Neural cell (in vitro differentiated cells): ENCODE measurements at regions not wholly inside any gene's neighbourhood (a gene's known extent, or its start where the extent isn't known, plus 50 kb on each side); places are given as distances from the start of the nearest gene placed in this dataset.

Source experiments
- H2AFZ ChIP-seq: fragments of 200-600, 300-800 bp; sonication (generic), shearing (Covaris generic); 2 replicates; pipeline ENCODE4 v1.6.0; 2014; ENCODE audit warnings: low read depth, mild to moderate bottlenecking, antibody characterized with exemption, low read length, moderate library complexity
- H3F3A ChIP-seq: fragments of 200-600 bp; shearing (Covaris generic); 2 replicates; pipeline ENCODE4 v1.6.1; 2016; ENCODE audit warnings: mild to moderate bottlenecking, moderate library complexity, mixed read lengths, antibody characterized with exemption, low read length; ENCODE audit not compliant: insufficient read depth, poor library complexity, severe bottlenecking
- H3K27ac ChIP-seq: fragments of 200-600, 300-800 bp; sonication (generic), shearing (Covaris generic); 2 replicates; pipeline ENCODE4 v1.5.1; 2014; ENCODE audit warnings: mild to moderate bottlenecking, low read length, moderate library complexity
- H3K27me3 ChIP-seq: fragments of 300-800, 200-600 bp; sonication (generic), shearing (Covaris generic); 2 replicates; pipeline ENCODE4 v1.6.0; 2014; ENCODE audit warnings: mild to moderate bottlenecking, low read depth, low read length, moderate library complexity; ENCODE audit not compliant: insufficient read depth
- H3K36me3 ChIP-seq: fragments of 300-800, 200-600 bp; sonication (generic), shearing (Covaris generic); 2 replicates; pipeline ENCODE4 v1.5.1; 2014; ENCODE audit warnings: mild to moderate bottlenecking, antibody characterized with exemption, low read length, moderate library complexity; ENCODE audit not compliant: insufficient read depth
- H3K4me2 ChIP-seq: fragments of 300-800, 200-600 bp; sonication (generic), shearing (Covaris generic); 2 replicates; pipeline ENCODE4 v1.6.0; 2014; ENCODE audit warnings: mild to moderate bottlenecking, low read length
- H3K4me3 ChIP-seq: fragments of 300-800, 200-600 bp; sonication (generic), shearing (Covaris generic); 2 replicates; pipeline ENCODE4 v1.5.1; 2014; ENCODE audit warnings: mild to moderate bottlenecking, low read length, moderate library complexity
- H3K79me2 ChIP-seq: fragments of 200-600 bp; shearing (Covaris generic); replicated peaks from 2 replicates; pipeline ENCODE4 v1.6.0; 2014; ENCODE audit warnings: mild to moderate bottlenecking, low read length, moderate library complexity; ENCODE audit not compliant: insufficient read depth
- H3K9ac ChIP-seq: fragments of 300-800, 200-600 bp; sonication (generic), shearing (Covaris generic); 2 replicates; pipeline ENCODE4 v1.6.1; 2016; ENCODE audit warnings: mild to moderate bottlenecking, low read length, mixed read lengths
- H3K9me2 ChIP-seq: fragments of 200-600 bp; shearing (Covaris generic); 2 replicates; pipeline ENCODE4 v1.6.1; 2016; ENCODE audit warnings: mild to moderate bottlenecking, low read length, mixed read lengths; ENCODE audit not compliant: insufficient read depth
- H3K9me3 ChIP-seq: fragments of 200-600, 300-800 bp; sonication (generic), shearing (Covaris generic); 2 replicates; pipeline ENCODE4 v1.6.1; 2016; ENCODE audit warnings: mild to moderate bottlenecking, mixed run types, low read length, moderate library complexity, mixed read lengths
- H4K20me1 ChIP-seq: fragments of 200-600 bp; shearing (Covaris generic); 2 replicates; pipeline ENCODE4 v1.6.1; 2016; ENCODE audit warnings: mild to moderate bottlenecking, mixed run types; ENCODE audit not compliant: insufficient read depth
- CTCF ChIP-seq: fragments of 450-650 bp; IDR thresholded peaks from 2 replicates; pipeline ENCODE4 v1.5.1; 2014; ENCODE audit warnings: antibody characterized with exemption, mild to moderate bottlenecking, moderate library complexity; ENCODE audit not compliant: poor library complexity, severe bottlenecking
- EP300 ChIP-seq: fragments of 450-650 bp; conservative IDR thresholded peaks from 2 replicates; pipeline ENCODE4 v1.6.1; 2014; ENCODE audit warnings: antibody characterized with exemption, mild to moderate bottlenecking, moderate library complexity; ENCODE audit not compliant: poor library complexity, severe bottlenecking
- EZH2 ChIP-seq: fragments of 200-600, 300-800 bp; shearing (Covaris generic), sonication (generic); IDR thresholded peaks from 2 replicates; pipeline ENCODE4 v1.6.1; 2014; ENCODE audit warnings: antibody characterized with exemption, low read length, borderline replicate concordance, mild to moderate bottlenecking; ENCODE audit not compliant: insufficient read depth, poor library complexity, severe bottlenecking
- MXI1 ChIP-seq: fragments of 450-650 bp; conservative IDR thresholded peaks from 2 replicates; pipeline ENCODE4 v1.6.1; 2014; ENCODE audit warnings: antibody characterized with exemption, mild to moderate bottlenecking; ENCODE audit not compliant: poor library complexity, severe bottlenecking
- POLR2AphosphoS5 ChIP-seq: IDR thresholded peaks from 2 replicates; pipeline ENCODE4 v1.6.1; 2012
- RAD21 ChIP-seq: fragments of 450-650 bp; conservative IDR thresholded peaks from 2 replicates; pipeline ENCODE4 v1.6.1; 2014; ENCODE audit warnings: antibody characterized with exemption, mild to moderate bottlenecking, moderate library complexity
- SMC3 ChIP-seq: fragments of 450-650 bp; conservative IDR thresholded peaks from 2 replicates; pipeline ENCODE4 v1.6.1; 2014; ENCODE audit warnings: antibody characterized with exemption, mild to moderate bottlenecking, moderate library complexity; ENCODE audit not compliant: poor library complexity
- TAF1 ChIP-seq: IDR thresholded peaks from 2 replicates; pipeline ENCODE4 v1.6.1; 2012; ENCODE audit warnings: low read depth
- TF ChIP-seq, protein P1 (sequence below): IDR thresholded peaks from 2 replicates; pipeline ENCODE4 v1.6.1; 2012; ENCODE audit warnings: borderline replicate concordance

DNA sequence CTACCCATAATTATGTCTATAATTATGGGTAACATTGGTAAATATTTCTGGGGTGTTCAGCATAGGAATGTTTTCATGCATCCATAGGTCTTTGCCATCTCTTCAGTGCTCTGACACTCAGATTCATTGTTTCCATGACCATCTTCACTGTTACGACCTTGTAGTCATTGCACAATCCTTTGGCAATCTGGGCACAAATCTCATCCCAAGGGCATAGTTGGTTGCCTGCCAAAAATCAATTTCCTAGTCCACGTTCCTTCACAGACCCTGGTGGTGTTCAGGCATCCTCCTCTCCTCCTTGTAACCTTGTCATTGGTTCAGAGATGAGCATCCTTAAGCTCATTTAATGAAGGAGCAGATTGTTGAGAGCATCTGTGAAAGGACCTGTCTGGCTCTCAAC lies 1400.7 kb downstream of the CDH12 start:
- H3K79me2 ChIP-seq: no peaks in the 10 kb centered on the region
- no peaks in the 10 kb centered on the region for H3K36me3 ChIP-seq
- TF ChIP-seq EP300 (no peak), SMC3 (no peak), POLR2AphosphoS5 (no peak), EZH2 (no peak), TAF1 (no peak), CTCF (no peak), MXI1 (no peak), RAD21 (no peak)
- TF ChIP-seq, protein P1, sequence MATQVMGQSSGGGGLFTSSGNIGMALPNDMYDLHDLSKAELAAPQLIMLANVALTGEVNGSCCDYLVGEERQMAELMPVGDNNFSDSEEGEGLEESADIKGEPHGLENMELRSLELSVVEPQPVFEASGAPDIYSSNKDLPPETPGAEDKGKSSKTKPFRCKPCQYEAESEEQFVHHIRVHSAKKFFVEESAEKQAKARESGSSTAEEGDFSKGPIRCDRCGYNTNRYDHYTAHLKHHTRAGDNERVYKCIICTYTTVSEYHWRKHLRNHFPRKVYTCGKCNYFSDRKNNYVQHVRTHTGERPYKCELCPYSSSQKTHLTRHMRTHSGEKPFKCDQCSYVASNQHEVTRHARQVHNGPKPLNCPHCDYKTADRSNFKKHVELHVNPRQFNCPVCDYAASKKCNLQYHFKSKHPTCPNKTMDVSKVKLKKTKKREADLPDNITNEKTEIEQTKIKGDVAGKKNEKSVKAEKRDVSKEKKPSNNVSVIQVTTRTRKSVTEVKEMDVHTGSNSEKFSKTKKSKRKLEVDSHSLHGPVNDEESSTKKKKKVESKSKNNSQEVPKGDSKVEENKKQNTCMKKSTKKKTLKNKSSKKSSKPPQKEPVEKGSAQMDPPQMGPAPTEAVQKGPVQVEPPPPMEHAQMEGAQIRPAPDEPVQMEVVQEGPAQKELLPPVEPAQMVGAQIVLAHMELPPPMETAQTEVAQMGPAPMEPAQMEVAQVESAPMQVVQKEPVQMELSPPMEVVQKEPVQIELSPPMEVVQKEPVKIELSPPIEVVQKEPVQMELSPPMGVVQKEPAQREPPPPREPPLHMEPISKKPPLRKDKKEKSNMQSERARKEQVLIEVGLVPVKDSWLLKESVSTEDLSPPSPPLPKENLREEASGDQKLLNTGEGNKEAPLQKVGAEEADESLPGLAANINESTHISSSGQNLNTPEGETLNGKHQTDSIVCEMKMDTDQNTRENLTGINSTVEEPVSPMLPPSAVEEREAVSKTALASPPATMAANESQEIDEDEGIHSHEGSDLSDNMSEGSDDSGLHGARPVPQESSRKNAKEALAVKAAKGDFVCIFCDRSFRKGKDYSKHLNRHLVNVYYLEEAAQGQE: no peak
- no peaks in the 10 kb centered on the region for H3K9me3 ChIP-seq
- H2AFZ ChIP-seq: no peak overlapping the region
- H3K4me2 ChIP-seq: no peak overlapping the region
- H3K9me2 ChIP-seq: no peaks in the 10 kb centered on the region
- H3K9ac ChIP-seq: no peak overlapping the region
- no peaks in the 10 kb centered on the region for H3K27me3 ChIP-seq
- no peak overlapping the region for H3K4me3 ChIP-seq
- H4K20me1 ChIP-seq: no peaks in the 10 kb centered on the region
- no peaks in the 10 kb centered on the region for H3F3A ChIP-seq
- H3K27ac ChIP-seq: no peak overlapping the region

GRCh38 chr5:21432646-21433045 lies 1420.5 kb downstream of the CDH12 start:
- Histone ChIP-seq H3F3A (no peaks in the 10 kb centered on the region), H3K27ac (no peak overlapping the region), H3K9ac (no peak overlapping the region), H3K79me2 (no peaks in the 10 kb centered on the region), H3K4me3 (no peak overlapping the region), H3K27me3 (no peaks in the 10 kb centered on the region), H3K9me2 (no peaks in the 10 kb centered on the region), H2AFZ (no peak overlapping the region), H3K9me3 (no peaks in the 10 kb centered on the region), H3K36me3 (no peaks in the 10 kb centered on the region), H3K4me2 (no peak overlapping the region), H4K20me1 (no peaks in the 10 kb centered on the region)
- TF ChIP-seq, protein P1: no peak
- TF ChIP-seq MXI1 (no peak), TAF1 (no peak)
